Memory B cell (primary cell): ENCODE measurements at regions not wholly inside any gene's neighbourhood (a gene's known extent, or its start where the extent isn't known, plus 50 kb on each side); places are given as distances from the start of the nearest gene placed in this dataset.

ENCODE experiments used
- ATAC-seq: fragments of 150-1000 bp; cut with Tn5 transposase; 2 replicates; pipeline ENCODE4 v1.10.0; 2021; ENCODE audit warnings: low read depth, mild to moderate bottlenecking, moderate library complexity
- DNase-seq, 2 donors: peaks; one replicate each; pipeline ENCODE4 v3.0.0; 2022; ENCODE audit warnings: low spot score in 2 of 2
- H3K27ac Mint-ChIP-seq: one replicate; pipeline ENCODE4 v1.8.0; 2022; ENCODE audit warnings: mild to moderate bottlenecking, moderate library complexity, mixed read lengths
- H3K27me3 Mint-ChIP-seq: one replicate; pipeline ENCODE4 v1.8.0; 2022; ENCODE audit warnings: mixed read lengths
- H3K36me3 Mint-ChIP-seq: one replicate; pipeline ENCODE4 v1.8.0; 2022; ENCODE audit warnings: mild to moderate bottlenecking, mixed read lengths
- H3K4me1 Mint-ChIP-seq: one replicate; pipeline ENCODE4 v1.8.0; 2022; ENCODE audit warnings: mixed read lengths
- H3K4me3 Mint-ChIP-seq: one replicate; pipeline ENCODE4 v1.8.0; 2022; ENCODE audit warnings: mild to moderate bottlenecking, moderate library complexity, mixed read lengths
- H3K9me3 Mint-ChIP-seq: one replicate; pipeline ENCODE4 v1.8.0; 2022; ENCODE audit warnings: mixed read lengths

GRCh38 chr13:112225429-112226090 is 150.6 kb upstream of the SPACA7 start:
- peaks cover 2% of the 10 kb centered on the region for H3K9me3 Mint-ChIP-seq
- ATAC-seq = no peak
- H3K27ac Mint-ChIP-seq = no peak overlapping the region
- H3K27me3 Mint-ChIP-seq = no peaks in the 10 kb centered on the region
- H3K36me3 Mint-ChIP-seq = no peaks in the 10 kb centered on the region
- no peak for DNase-seq
- H3K4me1 Mint-ChIP-seq = no peaks in the 10 kb centered on the region
- no peak overlapping the region for H3K4me3 Mint-ChIP-seq

DNA sequence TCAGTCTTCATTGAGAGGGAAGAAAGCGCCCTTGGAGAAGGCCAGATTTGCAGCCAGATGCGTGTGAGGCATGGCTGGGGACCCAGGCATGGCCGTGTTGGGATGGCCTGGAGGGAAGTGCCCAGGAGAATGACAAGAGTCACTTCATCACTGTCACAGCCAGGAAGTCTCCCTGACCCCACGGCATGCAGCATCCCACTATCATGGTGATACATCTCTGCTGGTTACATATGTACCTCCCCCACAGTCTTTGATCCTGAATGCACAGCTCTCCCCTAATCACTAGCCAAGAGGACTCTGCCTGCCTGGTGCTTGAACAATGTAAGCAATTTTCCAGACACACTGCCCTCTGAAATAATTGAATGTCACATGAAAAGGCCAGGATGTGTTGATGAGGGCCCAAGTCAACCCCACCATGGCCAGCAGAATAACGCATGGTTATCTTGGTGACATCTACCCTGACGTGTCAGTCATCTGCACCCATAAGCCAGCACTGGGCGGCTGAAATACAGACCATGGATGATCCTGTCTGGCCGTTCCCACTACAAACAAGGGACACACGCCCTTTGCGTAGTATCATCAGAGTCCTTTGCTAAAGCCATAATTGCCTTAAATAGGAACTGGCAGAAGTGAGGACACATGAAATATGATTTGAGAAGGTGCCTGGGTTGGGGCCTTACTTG is 149.7 kb upstream of the SPACA7 start:
- ATAC-seq (no peak), DNase-seq (no peak)
- no peaks in the 10 kb centered on the region for H3K36me3 Mint-ChIP-seq
- no peaks in the 10 kb centered on the region for H3K27me3 Mint-ChIP-seq
- no peak overlapping the region for H3K27ac Mint-ChIP-seq
- no peaks in the 10 kb centered on the region for H3K4me1 Mint-ChIP-seq
- H3K4me3 Mint-ChIP-seq = no peak overlapping the region
- H3K9me3 Mint-ChIP-seq = peaks cover 2% of the 10 kb centered on the region

GRCh38 chr13:112227031-112227430 is 149.1 kb upstream of the SPACA7 start:
- H3K27me3 Mint-ChIP-seq = no peaks in the 10 kb centered on the region
- no peaks in the 10 kb centered on the region for H3K36me3 Mint-ChIP-seq
- no peak overlapping the region for H3K27ac Mint-ChIP-seq
- H3K4me1 Mint-ChIP-seq = no peaks in the 10 kb centered on the region
- DNase-seq (no peak), ATAC-seq (no peak)
- no peak overlapping the region for H3K4me3 Mint-ChIP-seq
- peaks cover 2% of the 10 kb centered on the region for H3K9me3 Mint-ChIP-seq

GRCh38 chr13:112229445-112229844 is 146.7 kb upstream of the SPACA7 start:
- DNase-seq = no peak
- H3K4me1 Mint-ChIP-seq = peaks cover 2% of the 10 kb centered on the region
- ATAC-seq = no peak
- H3K9me3 Mint-ChIP-seq = peaks cover 3% of the 10 kb centered on the region
- H3K27ac Mint-ChIP-seq = no peak overlapping the region
- no peak overlapping the region for H3K4me3 Mint-ChIP-seq
- H3K27me3 Mint-ChIP-seq = peaks cover 3% of the 10 kb centered on the region
- no peaks in the 10 kb centered on the region for H3K36me3 Mint-ChIP-seq

GRCh38 chr13:112229992-112230872 is 145.9 kb upstream of the SPACA7 start:
- no peak overlapping the region for H3K4me3 Mint-ChIP-seq
- H3K36me3 Mint-ChIP-seq = no peaks in the 10 kb centered on the region
- peaks cover 2% of the 10 kb centered on the region for H3K4me1 Mint-ChIP-seq
- no peak for ATAC-seq
- peaks cover 2% of the 10 kb centered on the region for H3K9me3 Mint-ChIP-seq
- no peak overlapping the region for H3K27ac Mint-ChIP-seq
- H3K27me3 Mint-ChIP-seq = peaks cover 6% of the 10 kb centered on the region
- DNase-seq = no peak

- peaks cover 2% of the 10 kb centered on the region for H3K4me1 Mint-ChIP-seq
- no peak overlapping the region for H3K4me3 Mint-ChIP-seq
- ATAC-seq (no peak), DNase-seq (no peak)
- H3K9me3 Mint-ChIP-seq = peaks cover 2% of the 10 kb centered on the region
- H3K27me3 Mint-ChIP-seq = peaks cover 6% of the 10 kb centered on the region
- no peaks in the 10 kb centered on the region for H3K36me3 Mint-ChIP-seq
- H3K27ac Mint-ChIP-seq = no peak overlapping the region
Observed at GRCh38 chr13:112231451-112232083, 144.6 kb upstream of the SPACA7 start.

DNA sequence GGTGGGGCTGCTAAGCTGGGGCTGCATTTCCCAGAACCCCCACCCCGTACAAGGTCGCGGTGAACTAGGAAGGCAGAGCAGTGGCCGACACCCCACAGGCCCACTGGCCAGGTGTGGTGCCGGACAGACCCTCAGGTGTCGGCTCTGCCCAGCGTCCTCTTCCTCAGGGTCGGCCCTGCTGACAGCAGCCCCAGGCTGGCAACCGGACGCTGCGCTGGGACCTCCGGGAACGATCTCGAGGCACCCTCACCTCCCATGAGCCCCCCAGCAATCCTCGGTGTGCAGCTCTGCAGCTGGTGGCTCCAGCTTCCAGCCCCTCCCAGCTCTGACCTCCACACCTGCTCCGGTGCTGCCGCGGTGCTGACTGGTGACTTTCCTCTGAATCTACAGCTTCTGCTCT is 142.9 kb upstream of the SPACA7 start:
- ATAC-seq (no peak), DNase-seq (no peak)
- no peaks in the 10 kb centered on the region for H3K36me3 Mint-ChIP-seq
- H3K27me3 Mint-ChIP-seq = peaks cover 6% of the 10 kb centered on the region
- no peak overlapping the region for H3K4me3 Mint-ChIP-seq
- no peak overlapping the region for H3K27ac Mint-ChIP-seq
- peaks cover 2% of the 10 kb centered on the region for H3K9me3 Mint-ChIP-seq
- peaks cover 2% of the 10 kb centered on the region for H3K4me1 Mint-ChIP-seq

GRCh38 chr13:112233716-112234115 is 142.4 kb upstream of the SPACA7 start:
- peaks cover 6% of the 10 kb centered on the region for H3K27me3 Mint-ChIP-seq
- H3K4me1 Mint-ChIP-seq = peaks cover 2% of the 10 kb centered on the region
- peaks cover 2% of the 10 kb centered on the region for H3K9me3 Mint-ChIP-seq
- H3K36me3 Mint-ChIP-seq = no peaks in the 10 kb centered on the region
- H3K4me3 Mint-ChIP-seq = no peak overlapping the region
- H3K27ac Mint-ChIP-seq = no peak overlapping the region
- no peak for ATAC-seq
- no peak for DNase-seq

DNA sequence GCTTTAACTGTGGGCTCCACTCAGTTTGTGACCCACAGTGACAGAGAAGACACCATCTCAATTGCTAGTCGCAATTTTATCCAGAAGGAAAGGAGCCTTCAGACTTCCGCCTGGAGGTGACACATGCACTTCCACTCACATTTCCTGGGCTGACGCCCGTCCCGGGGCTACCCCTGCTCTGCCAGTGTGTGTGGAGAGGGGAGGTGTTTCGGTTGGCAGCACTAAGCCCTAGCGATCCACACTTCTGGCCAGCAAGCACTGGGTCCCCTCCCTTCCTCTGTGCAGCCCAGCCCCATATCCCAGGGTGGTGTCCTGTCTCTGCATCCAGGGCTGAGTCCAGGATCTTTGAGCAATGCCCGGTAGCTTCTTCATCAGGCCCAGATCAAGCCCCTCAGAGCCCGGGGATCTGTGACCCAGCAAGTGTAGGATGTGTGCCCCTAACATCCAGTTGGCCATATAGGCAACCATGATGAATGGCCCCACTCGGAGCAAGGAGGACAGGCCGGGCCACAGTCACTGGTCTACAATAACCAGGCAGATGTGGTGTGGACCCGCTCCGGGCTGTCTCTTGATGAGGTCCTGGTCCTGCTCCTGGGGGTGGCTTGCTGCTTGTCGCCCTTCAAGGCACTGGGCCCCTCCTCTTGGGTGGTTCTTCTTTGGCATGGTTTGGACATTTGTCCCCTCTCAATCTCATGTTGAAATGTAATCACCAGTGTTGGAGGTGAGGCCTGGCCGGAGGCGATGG is 141.9 kb upstream of the SPACA7 start:
- Mint-ChIP-seq H3K27ac (no peak overlapping the region), H3K4me1 (peaks cover 2% of the 10 kb centered on the region), H3K27me3 (peaks cover 6% of the 10 kb centered on the region), H3K36me3 (no peaks in the 10 kb centered on the region), H3K4me3 (no peak overlapping the region), H3K9me3 (peaks cover 2% of the 10 kb centered on the region)
- ATAC-seq (no peak), DNase-seq (no peak)

DNA sequence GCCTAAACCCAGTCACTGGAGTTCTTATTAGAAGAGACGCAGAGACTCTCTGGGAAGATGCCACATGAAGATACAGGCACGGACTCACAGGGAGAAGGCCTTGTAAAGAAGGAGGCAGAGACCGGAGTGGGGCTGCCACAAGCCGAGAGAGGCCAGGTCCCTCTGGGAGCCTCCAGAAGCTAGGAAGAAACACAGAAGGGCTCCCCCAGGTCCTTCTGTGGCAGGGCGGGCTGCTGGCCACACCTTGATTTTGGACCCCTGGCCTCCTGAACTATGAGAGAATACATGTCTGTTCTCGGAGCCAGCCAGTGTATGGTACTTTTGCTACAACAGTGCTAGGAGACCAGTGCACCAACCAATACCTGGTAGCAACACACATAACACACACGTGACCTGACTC is 140.1 kb upstream of the SPACA7 start:
- ATAC-seq = no peak
- H3K4me3 Mint-ChIP-seq = no peak overlapping the region
- H3K27me3 Mint-ChIP-seq = peaks cover 6% of the 10 kb centered on the region
- H3K4me1 Mint-ChIP-seq = peaks cover 2% of the 10 kb centered on the region
- no peak overlapping the region for H3K27ac Mint-ChIP-seq
- DNase-seq = no peak
- H3K36me3 Mint-ChIP-seq = no peaks in the 10 kb centered on the region
- H3K9me3 Mint-ChIP-seq = peaks cover 2% of the 10 kb centered on the region

DNA sequence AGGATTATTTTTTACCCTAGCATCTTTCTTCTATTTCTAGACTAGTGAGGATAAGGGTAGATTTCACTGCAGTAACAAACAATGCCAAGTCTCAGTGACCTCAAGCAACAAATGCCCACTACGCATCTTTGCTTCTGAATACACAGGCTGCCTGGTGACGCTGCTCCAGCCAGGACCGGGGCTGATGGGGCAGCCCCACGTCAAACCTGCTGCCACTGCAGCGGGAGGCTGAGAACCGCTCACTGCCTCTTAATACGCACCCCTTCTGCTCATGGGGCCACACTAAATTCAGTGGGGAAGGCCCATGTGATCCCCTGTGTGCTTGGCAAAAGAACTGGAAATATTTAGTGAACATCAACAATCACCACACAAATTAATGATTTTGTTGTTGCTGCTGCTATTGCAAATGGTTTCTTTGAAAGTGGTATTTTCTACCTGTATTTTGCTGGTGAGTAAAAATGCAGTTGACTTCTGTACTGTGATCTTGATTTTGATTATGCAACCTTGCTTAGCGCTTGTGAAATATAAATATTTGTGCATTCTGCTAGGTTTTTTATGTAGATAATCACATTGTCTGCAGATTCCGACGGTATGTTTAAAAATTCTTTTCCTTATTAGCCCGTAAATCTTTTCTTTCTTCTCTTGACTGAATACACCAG is 139.5 kb upstream of the SPACA7 start:
- Mint-ChIP-seq H3K9me3 (peaks cover 2% of the 10 kb centered on the region), H3K27me3 (peaks cover 6% of the 10 kb centered on the region), H3K27ac (no peak overlapping the region), H3K4me3 (no peak overlapping the region), H3K4me1 (peaks cover 2% of the 10 kb centered on the region), H3K36me3 (no peaks in the 10 kb centered on the region)
- ATAC-seq = no peak
- no peak for DNase-seq

GRCh38 chr13:112238436-112238995 is 137.6 kb upstream of the SPACA7 start:
- DNase-seq (no peak), ATAC-seq (no peak)
- Mint-ChIP-seq H3K27me3 (peaks cover 5% of the 10 kb centered on the region), H3K4me3 (no peak overlapping the region), H3K4me1 (peaks cover 2% of the 10 kb centered on the region), H3K27ac (no peak overlapping the region), H3K36me3 (no peaks in the 10 kb centered on the region), H3K9me3 (peaks cover 2% of the 10 kb centered on the region)

DNA sequence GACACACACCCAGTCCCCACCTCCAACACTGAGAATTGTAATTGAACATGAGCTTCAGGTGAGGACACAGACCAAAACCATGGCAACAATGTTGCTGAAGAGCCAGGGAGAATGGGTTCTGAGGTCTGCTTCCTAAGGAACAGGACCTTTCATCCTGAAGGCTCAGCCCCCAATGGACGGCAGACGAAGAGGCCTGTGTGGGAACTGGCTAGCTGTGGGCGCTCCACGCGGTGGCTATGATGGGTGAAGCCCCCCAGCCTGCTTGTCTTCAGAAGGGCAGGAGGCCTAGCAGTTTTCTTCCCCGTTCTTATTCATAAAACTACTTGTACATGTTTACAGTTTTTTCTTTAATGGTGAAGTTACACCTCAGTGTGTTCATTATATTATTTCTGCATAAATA is 136.1 kb upstream of the SPACA7 start:
- no peak overlapping the region for H3K27ac Mint-ChIP-seq
- H3K4me3 Mint-ChIP-seq = no peak overlapping the region
- ATAC-seq = no peak
- no peak for DNase-seq
- peaks cover 2% of the 10 kb centered on the region for H3K27me3 Mint-ChIP-seq
- H3K9me3 Mint-ChIP-seq = no peaks in the 10 kb centered on the region
- H3K4me1 Mint-ChIP-seq = no peaks in the 10 kb centered on the region
- no peaks in the 10 kb centered on the region for H3K36me3 Mint-ChIP-seq
